Tibial nerve (tissue), 4 donors: ENCODE measurements at regions not wholly inside any gene's neighbourhood (a gene's known extent, or its start where the extent isn't known, plus 50 kb on each side); places are given as distances from the start of the nearest gene placed in this dataset.

ENCODE experiments used
- DNase-seq, 2 donors: peaks; one replicate each; pipeline ENCODE4 v3.0.0-alpha.2; 2019; ENCODE audit warnings: low spot score in 2 of 2
- H3K27ac ChIP-seq, 4 donors: fragments of 200-600 bp; sonication (generic) in 3 of 4; one replicate each; pipeline ENCODE4 v1.5.1; 2017 to 2019; ENCODE audit warnings: mild to moderate bottlenecking in 1 of 4
- H3K27me3 ChIP-seq, 2 donors: fragments of 200-600 bp; sonication (generic) in 1 of 2; one replicate each; pipeline versions ENCODE4 v1.5.1 to v1.6.0; 2017 to 2019
- H3K36me3 ChIP-seq, 3 donors: fragments of 200-600 bp; sonication (generic); one replicate each; pipeline ENCODE4 v1.5.1; 2018 to 2019
- H3K4me1 ChIP-seq, 4 donors: fragments of 200-600 bp; sonication (generic) in 3 of 4; one replicate each; pipeline ENCODE4 v1.5.1; 2017 to 2019
- H3K4me3 ChIP-seq, 4 donors: fragments of 200-600 bp; sonication (generic) in 3 of 4; one replicate each; pipeline ENCODE4 v1.5.1; 2017 to 2019; ENCODE audit warnings: mild to moderate bottlenecking in 1 of 4, moderate library complexity in 1 of 4
- H3K9me3 ChIP-seq, 4 donors: fragments of 200-600 bp; sonication (generic) in 3 of 4; one replicate each; pipeline ENCODE4 v1.5.1; 2017 to 2019
- EP300 ChIP-seq, 2 donors: sonication (generic); formaldehyde crosslinking; IDR thresholded peaks; one replicate each; pipeline ENCODE4 v1.6.1; 2017; ENCODE audit warnings: antibody characterized with exemption in 2 of 2, mild to moderate bottlenecking in 1 of 2
- POLR2A ChIP-seq, 2 donors: fragments of 450-650 bp; IDR thresholded peaks; one replicate each; pipeline ENCODE4 v1.6.1; 2017; ENCODE audit warnings: antibody characterized with exemption in 2 of 2, mild to moderate bottlenecking in 2 of 2, moderate library complexity in 2 of 2
- WGBS, 2 donors: methylation state at CpG; one replicate each; pipeline ENCODE4 v1.1.5; 2018; 5-methylcytosine and 5-hydroxymethylcytosine counted together
- TF ChIP-seq, protein P1 (sequence below), 5 experiments: fragments of 200-600 bp in 3 of 5; fragments of 450-650 bp in 2 of 5; sonication (generic) in 3 of 5; IDR thresholded peaks; one replicate each; pipeline ENCODE4 v1.5.1; 2016 to 2019; ENCODE audit warnings: antibody characterized with exemption in 5 of 5, mild to moderate bottlenecking in 3 of 5, moderate library complexity in 2 of 5

DNA sequence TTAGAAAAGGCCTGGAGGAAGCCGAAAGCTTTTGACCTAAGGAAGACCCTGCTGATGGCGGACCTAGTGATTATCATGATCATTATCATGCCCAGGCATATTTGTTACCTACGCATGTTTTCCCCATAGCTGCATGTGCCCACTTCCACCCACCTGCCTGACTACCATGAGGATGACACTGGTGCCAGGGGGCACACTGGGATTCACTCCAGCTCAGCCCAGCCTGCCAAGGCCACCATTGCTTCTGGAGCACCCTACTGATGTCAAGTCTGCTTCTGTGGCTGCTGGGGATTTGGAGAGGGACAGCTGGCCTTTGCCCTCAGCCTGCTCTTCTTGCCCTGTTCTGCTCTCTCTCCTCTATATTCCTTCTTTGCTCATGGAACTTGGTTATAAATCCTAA, 124.7 kb upstream of the NALF2 start:
- Histone ChIP-seq H3K27ac (no peak overlapping the region), H3K36me3 (no peaks in the 10 kb centered on the region), H3K4me1 (no peaks in the 10 kb centered on the region), H3K27me3 (no peaks in the 10 kb centered on the region), H3K9me3 (peaks cover 0 to 11% (median 3%) of the 10 kb centered on the region in 4 donors), H3K4me3 (no peak overlapping the region)
- no peak for DNase-seq
- WGBS, 2 donors, result 86 to 92% methylated on average over 3 of the region's 3 CpGs
- TF ChIP-seq POLR2A (IDR thresholded peaks at IDR 0.05), result no peak
- TF ChIP-seq, protein P1, sequence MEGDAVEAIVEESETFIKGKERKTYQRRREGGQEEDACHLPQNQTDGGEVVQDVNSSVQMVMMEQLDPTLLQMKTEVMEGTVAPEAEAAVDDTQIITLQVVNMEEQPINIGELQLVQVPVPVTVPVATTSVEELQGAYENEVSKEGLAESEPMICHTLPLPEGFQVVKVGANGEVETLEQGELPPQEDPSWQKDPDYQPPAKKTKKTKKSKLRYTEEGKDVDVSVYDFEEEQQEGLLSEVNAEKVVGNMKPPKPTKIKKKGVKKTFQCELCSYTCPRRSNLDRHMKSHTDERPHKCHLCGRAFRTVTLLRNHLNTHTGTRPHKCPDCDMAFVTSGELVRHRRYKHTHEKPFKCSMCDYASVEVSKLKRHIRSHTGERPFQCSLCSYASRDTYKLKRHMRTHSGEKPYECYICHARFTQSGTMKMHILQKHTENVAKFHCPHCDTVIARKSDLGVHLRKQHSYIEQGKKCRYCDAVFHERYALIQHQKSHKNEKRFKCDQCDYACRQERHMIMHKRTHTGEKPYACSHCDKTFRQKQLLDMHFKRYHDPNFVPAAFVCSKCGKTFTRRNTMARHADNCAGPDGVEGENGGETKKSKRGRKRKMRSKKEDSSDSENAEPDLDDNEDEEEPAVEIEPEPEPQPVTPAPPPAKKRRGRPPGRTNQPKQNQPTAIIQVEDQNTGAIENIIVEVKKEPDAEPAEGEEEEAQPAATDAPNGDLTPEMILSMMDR (IDR thresholded peaks at IDR 0.05), result no peak
- no peak for TF ChIP-seq EP300 (IDR thresholded peaks at IDR 0.05)

DNA sequence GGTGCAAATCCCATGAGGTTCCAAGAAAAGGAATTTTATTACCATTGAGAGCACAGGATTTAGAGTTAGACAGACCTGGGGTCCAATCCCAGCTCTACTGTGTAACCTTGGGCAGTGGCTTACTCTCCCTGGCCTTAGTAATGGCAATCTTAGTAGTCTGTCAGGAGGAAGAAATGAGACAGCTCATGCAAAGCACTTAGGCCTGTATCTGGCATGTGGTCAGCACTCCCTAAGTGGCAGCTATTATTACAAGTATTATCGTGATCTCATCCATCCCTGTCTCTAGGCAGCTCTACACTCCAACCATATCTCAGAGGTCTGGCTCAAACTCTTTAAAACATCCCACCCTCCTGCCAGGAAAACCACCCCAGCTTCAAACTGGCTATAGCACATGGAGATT, 129.6 kb upstream of the NALF2 start:
- TF ChIP-seq EP300 (IDR thresholded peaks at IDR 0.05), result no peak
- TF ChIP-seq, protein P1 (IDR thresholded peaks at IDR 0.05), result no peak
- Histone ChIP-seq H3K9me3 (peaks cover 0 to 11% (median 3%) of the 10 kb centered on the region in 4 donors), H3K27me3 (no peaks in the 10 kb centered on the region), H3K4me1 (no peaks in the 10 kb centered on the region), H3K4me3 (no peak overlapping the region), H3K36me3 (no peaks in the 10 kb centered on the region), H3K27ac (no peak overlapping the region)
- WGBS, 2 donors, result 70 to 73% methylated on average over 1 of the region's 1 CpG
- no peak for DNase-seq

DNA sequence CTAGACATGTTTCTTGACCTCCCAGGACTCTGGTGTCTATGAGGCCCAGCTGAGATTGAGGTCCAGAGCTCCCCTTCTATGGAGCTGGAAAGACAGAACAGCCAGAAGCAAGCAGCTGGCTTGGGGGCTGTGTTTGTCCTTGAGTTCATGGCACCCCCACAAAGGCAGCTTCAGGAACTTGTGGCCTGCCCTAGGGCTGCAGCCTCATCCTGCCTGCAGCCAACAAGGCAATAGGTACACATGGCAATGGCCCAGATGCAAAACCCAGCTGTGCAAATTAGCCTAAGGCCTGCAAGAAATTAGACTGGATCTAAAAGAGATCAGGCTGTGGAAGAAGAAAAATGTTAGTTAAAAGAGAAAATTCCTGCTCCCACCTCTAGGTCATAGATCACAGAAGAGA, 131.7 kb upstream of the NALF2 start:
- no peak overlapping the region for H3K4me3 ChIP-seq
- H3K9me3 ChIP-seq, result peaks cover 0 to 11% (median 3%) of the 10 kb centered on the region in 4 donors
- no peaks in the 10 kb centered on the region for H3K27me3 ChIP-seq
- TF ChIP-seq EP300 (IDR thresholded peaks at IDR 0.05) (no peak), POLR2A (IDR thresholded peaks at IDR 0.05) (no peak)
- TF ChIP-seq, protein P1 (IDR thresholded peaks at IDR 0.05), result no peak
- no peak for DNase-seq
- no peaks in the 10 kb centered on the region for H3K36me3 ChIP-seq
- no peak overlapping the region for H3K27ac ChIP-seq
- no peaks in the 10 kb centered on the region for H3K4me1 ChIP-seq

DNA sequence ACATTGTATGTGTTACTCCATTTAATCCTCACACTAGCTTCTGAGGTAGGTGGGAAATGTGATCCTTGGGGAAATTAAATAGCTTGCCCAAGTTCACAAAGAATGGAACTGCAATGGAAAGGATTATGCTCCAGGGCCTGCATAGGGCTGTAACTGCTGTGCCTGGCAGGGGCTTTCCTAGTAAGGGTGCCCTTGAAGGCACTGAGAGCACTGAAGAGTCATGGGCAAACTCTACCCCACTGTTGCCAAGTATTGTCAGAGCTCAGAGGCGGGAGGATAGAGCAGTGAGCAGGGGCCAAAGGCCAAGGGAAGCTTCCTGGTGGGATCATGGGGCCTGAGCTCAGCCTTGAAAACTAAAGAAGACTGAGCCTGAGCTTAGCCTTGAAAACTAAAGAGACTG, 133.0 kb upstream of the NALF2 start:
- WGBS, 2 donors, result 64 to 100% methylated on average over 1 of the region's 1 CpG
- no peak for DNase-seq

DNA sequence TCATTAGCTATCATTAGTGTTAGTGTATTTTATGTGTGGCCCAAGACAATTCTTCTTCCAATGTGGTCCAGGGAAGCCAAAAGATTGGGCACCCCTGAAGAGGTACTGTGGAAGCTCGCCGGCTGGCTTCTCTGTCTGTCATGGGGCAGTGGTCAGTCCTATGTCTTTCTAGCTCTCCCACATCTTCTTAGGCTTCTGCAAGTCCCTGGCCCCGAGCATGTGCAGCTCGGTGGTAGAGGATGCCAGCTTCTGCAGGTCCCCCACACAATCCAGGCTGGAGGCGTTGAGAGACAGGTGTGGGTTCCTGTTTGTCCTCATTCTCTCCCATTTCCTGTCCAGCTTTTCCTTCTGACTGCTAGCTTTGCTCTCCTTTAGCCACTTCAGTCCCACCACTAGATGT, 134.1 kb upstream of the NALF2 start:
- Histone ChIP-seq H3K27me3 (no peaks in the 10 kb centered on the region), H3K9me3 (no peaks in the 10 kb centered on the region), H3K27ac (no peak overlapping the region), H3K4me1 (no peaks in the 10 kb centered on the region), H3K36me3 (no peaks in the 10 kb centered on the region), H3K4me3 (no peak overlapping the region)
- TF ChIP-seq, protein P1 (IDR thresholded peaks at IDR 0.05), result no peak
- TF ChIP-seq POLR2A (IDR thresholded peaks at IDR 0.05), result no peak
- no peak for TF ChIP-seq EP300 (IDR thresholded peaks at IDR 0.05)
- WGBS, 2 donors, result 92 to 93% methylated on average over 5 of the region's 5 CpGs
- DNase-seq, result no peak

More for the DNA sequence above, 133.0 kb upstream of the NALF2 start:
- TF ChIP-seq, protein P1 (IDR thresholded peaks at IDR 0.05), result no peak
- no peak for TF ChIP-seq EP300 (IDR thresholded peaks at IDR 0.05)
- no peak for TF ChIP-seq POLR2A (IDR thresholded peaks at IDR 0.05)
- Histone ChIP-seq H3K4me1 (no peaks in the 10 kb centered on the region), H3K27ac (no peak overlapping the region), H3K9me3 (peaks cover 0 to 1% (median 0%) of the 10 kb centered on the region in 4 donors), H3K4me3 (no peak overlapping the region), H3K36me3 (no peaks in the 10 kb centered on the region), H3K27me3 (no peaks in the 10 kb centered on the region)
